ENCODE measurements at regions not wholly inside any gene's neighbourhood (a gene's known extent, or its start where the extent isn't known, plus 50 kb on each side); places are given as distances from the start of the nearest gene placed in this dataset.

DNA sequence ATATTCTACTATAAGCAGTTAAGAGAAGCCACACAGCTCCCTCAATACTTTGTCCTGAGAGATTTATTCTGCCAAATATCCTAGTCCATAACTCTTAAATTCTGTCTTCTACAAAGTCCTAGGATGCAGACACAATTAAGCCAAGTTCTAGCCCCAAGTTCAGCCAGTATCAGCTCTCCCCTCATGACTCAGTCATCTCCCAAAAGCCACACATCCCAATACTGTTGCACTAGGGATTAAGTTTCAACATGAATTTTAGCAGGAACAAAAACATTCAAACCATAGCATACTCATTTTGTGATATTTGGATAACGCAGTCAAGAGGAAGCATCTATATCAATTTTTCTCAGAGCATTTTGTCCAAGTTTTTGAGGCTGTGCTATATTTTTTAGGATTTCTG is 277.4 kb downstream of the FZD1 start:
- DNase-seq (ENCODE audit: low spot score) (no peak), ATAC-seq (no peak), FAIRE-seq (no peak)
- POLR2A ChIA-PET = no interaction called here
- H4K20me1 ChIP-seq (ENCODE audit: insufficient read depth, low read length) = no peaks in the 10 kb centered on the region
- in situ Hi-C loops (cut with HindIII; ENCODE audit: extremely low pct_ligation_motif_present, low pct_unique_long_range_greater_than_20kb) (no loop called here), intact Hi-C loops (cut with micrococcal nuclease; ENCODE audit: unreplicated experiment) (no loop called here)
- H3K4me3 ChIP-seq (replicated peaks in 1 of 3; ENCODE audit: insufficient read depth in 1 of 3, low read depth in 2 of 3, low read length in 3 of 3) = no peak overlapping the region
- no peak overlapping the region for H3K4me2 ChIP-seq (ENCODE audit: low read depth, low read length)
- no peak overlapping the region for H2AFZ ChIP-seq (ENCODE audit: low read length)
- BruUV-seq (replicated peaks) = no TSS peak
- no peaks in the 10 kb centered on the region for H3K4me1 ChIP-seq (ENCODE audit: insufficient read depth, low read length)
- H3K9me3 ChIP-seq (ENCODE audit: low read length) = no peaks in the 10 kb centered on the region
- WGBS (ENCODE audit: low lambda C conversion rate) = 46% methylated on average over 1 of the region's 1 CpG
- H3K9ac ChIP-seq (ENCODE audit: insufficient read depth, low read depth, low read length) = no peak overlapping the region
- no peaks in the 10 kb centered on the region for H3K79me2 ChIP-seq (ENCODE audit: insufficient read depth, low read length)
- no peaks in the 10 kb centered on the region for H3K27me3 ChIP-seq (ENCODE audit: control insufficient read depth in 1 of 2, insufficient read depth in 2 of 2, low read length in 2 of 2)
- TF ChIP-seq SPEN (CRISPR knock-in tag; IDR thresholded peaks at IDR 0.05; ENCODE audit: low read depth) (no peak), JDP2 (CRISPR knock-in tag; IDR thresholded peaks at IDR 0.05; ENCODE audit: borderline replicate concordance) (no peak), ZNF142 (CRISPR knock-in tag; IDR thresholded peaks at IDR 0.05) (no peak), HMG20A (CRISPR knock-in tag; IDR thresholded peaks at IDR 0.05; ENCODE audit: borderline replicate concordance) (no peak), NFATC3 (CRISPR knock-in tag; IDR thresholded peaks at IDR 0.05) (no peak), MLLT10 (CRISPR knock-in tag; IDR thresholded peaks at IDR 0.05) (no peak)
- TF ChIP-seq, protein P1, sequence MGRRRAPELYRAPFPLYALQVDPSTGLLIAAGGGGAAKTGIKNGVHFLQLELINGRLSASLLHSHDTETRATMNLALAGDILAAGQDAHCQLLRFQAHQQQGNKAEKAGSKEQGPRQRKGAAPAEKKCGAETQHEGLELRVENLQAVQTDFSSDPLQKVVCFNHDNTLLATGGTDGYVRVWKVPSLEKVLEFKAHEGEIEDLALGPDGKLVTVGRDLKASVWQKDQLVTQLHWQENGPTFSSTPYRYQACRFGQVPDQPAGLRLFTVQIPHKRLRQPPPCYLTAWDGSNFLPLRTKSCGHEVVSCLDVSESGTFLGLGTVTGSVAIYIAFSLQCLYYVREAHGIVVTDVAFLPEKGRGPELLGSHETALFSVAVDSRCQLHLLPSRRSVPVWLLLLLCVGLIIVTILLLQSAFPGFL (CRISPR knock-in tag; IDR thresholded peaks at IDR 0.05) = no peak
- no peaks in the 10 kb centered on the region for H3K36me3 ChIP-seq (replicated peaks in 1 of 2; ENCODE audit: control insufficient read depth in 1 of 2, insufficient read depth in 2 of 2, low read length in 2 of 2)
- H3K27ac ChIP-seq (ENCODE audit: extremely low read length, insufficient read depth, low read length) = no peak overlapping the region
- CTCF ChIA-PET (ENCODE audit: low intra/inter-chr PET ratio, low total read pairs) = no interaction called here

All from HepG2 (cell line).